ENCODE measurements at regions not wholly inside any gene's neighbourhood (a gene's known extent, or its start where the extent isn't known, plus 50 kb on each side); places are given as distances from the start of the nearest gene placed in this dataset.

- no peak for DNase-seq
Observed at GRCh38 chr11:104830508-104830907, 67.8 kb downstream of the CASP12 start.

GRCh38 chr11:104830080-104830479, 68.2 kb downstream of the CASP12 start:
- no peak for DNase-seq

GRCh38 chr11:104826772-104827171, 71.5 kb downstream of the CASP12 start:
- DNase-seq: no peak

GRCh38 chr11:104823657-104824056, 74.6 kb downstream of the CASP12 start:
- no peak for DNase-seq

- DNase-seq: no peak
Observed at GRCh38 chr11:104820431-104820830, 77.8 kb downstream of the CASP12 start.

GRCh38 chr11:104819603-104820002, 78.7 kb downstream of the CASP12 start:
- DNase-seq: no peak

GRCh38 chr11:104819107-104819506, 79.2 kb downstream of the CASP12 start:
- DNase-seq: no peak

GRCh38 chr11:104817973-104818372, 80.3 kb downstream of the CASP12 start:
- DNase-seq: no peak

GRCh38 chr11:104813532-104813931, 84.7 kb downstream of the CASP12 start:
- no peak for DNase-seq

- DNase-seq: peak; percentile 56
Observed at GRCh38 chr11:104812103-104812788, 86.0 kb downstream of the CASP12 start.

- DNase-seq: no peak
Observed at GRCh38 chr11:104803776-104804175, 94.5 kb downstream of the CASP12 start.

- no peak for DNase-seq
Observed at GRCh38 chr11:104799251-104799650, 99.0 kb downstream of the CASP12 start.

GRCh38 chr11:104798789-104799188, 99.5 kb downstream of the CASP12 start:
- no peak for DNase-seq

- no peak for DNase-seq
Observed at GRCh38 chr11:104796301-104796700, 102.0 kb downstream of the CASP12 start.

- no peak for DNase-seq
Observed at GRCh38 chr11:104795501-104796213, 102.6 kb downstream of the CASP12 start.

- no peak for DNase-seq
Observed at GRCh38 chr11:104792861-104793260, 105.4 kb downstream of the CASP12 start.

GRCh38 chr11:104791896-104792295, 106.4 kb downstream of the CASP12 start:
- DNase-seq: no peak

- DNase-seq: no peak
Observed at GRCh38 chr11:104784684-104785460, 113.4 kb downstream of the CASP12 start.

- DNase-seq: no peak
Observed at GRCh38 chr11:104783241-104783640, 115.0 kb downstream of the CASP12 start.

- DNase-seq: no peak
Observed at GRCh38 chr11:104782377-104782754, 115.9 kb downstream of the CASP12 start.

GRCh38 chr11:104781719-104782376, 116.4 kb downstream of the CASP12 start:
- DNase-seq: no peak

GRCh38 chr11:104781037-104781436, 117.2 kb downstream of the CASP12 start:
- no peak for DNase-seq

GRCh38 chr11:104776501-104777170, 121.6 kb downstream of the CASP12 start:
- no peak for DNase-seq
